ENCODE measurements at regions not wholly inside any gene's neighbourhood (a gene's known extent, or its start where the extent isn't known, plus 50 kb on each side); places are given as distances from the start of the nearest gene placed in this dataset.
"Not testable (repeated sequence)": the region's sequence is repeated elsewhere in the genome, so short reads cannot be mapped to it uniquely, and the experiment has no call there.

GRCh38 chr10:83522456-83522855, 616.9 kb upstream of the GHITM start:
- DNase-seq: no peak

- DNase-seq: peak; percentile 62
Measured at GRCh38 chr10:83522881-83523386, 616.4 kb upstream of the GHITM start.

- no peak for DNase-seq
Measured at GRCh38 chr10:83527934-83528333, 611.4 kb upstream of the GHITM start.

GRCh38 chr10:83533290-83533689, 606.0 kb upstream of the GHITM start:
- no peak for DNase-seq

- no peak for DNase-seq
Measured at GRCh38 chr10:83536426-83536825, 602.9 kb upstream of the GHITM start.

- DNase-seq: no peak
Measured at GRCh38 chr10:83538047-83538446, 601.3 kb upstream of the GHITM start.

- DNase-seq: peak; percentile 88
Measured at GRCh38 chr10:83539528-83540308, 599.6 kb upstream of the GHITM start.

- no peak for DNase-seq
Measured at GRCh38 chr10:83541046-83541445, 598.3 kb upstream of the GHITM start.

GRCh38 chr10:83542774-83543411, 596.4 kb upstream of the GHITM start:
- DNase-seq: peak; percentile 71

- DNase-seq: no peak
Measured at GRCh38 chr10:83543691-83544462, 595.4 kb upstream of the GHITM start.

GRCh38 chr10:83545901-83546391, 593.4 kb upstream of the GHITM start:
- DNase-seq: peak; percentile 85

- DNase-seq: not testable (repeated sequence)
Measured at GRCh38 chr10:83551190-83551589, 588.1 kb upstream of the GHITM start.

GRCh38 chr10:83553366-83553765, 585.9 kb upstream of the GHITM start:
- no peak for DNase-seq

- no peak for DNase-seq
Measured at GRCh38 chr10:83555264-83555663, 584.0 kb upstream of the GHITM start.

- DNase-seq: peak; percentile 39
Measured at GRCh38 chr10:83562381-83562780, 576.9 kb upstream of the GHITM start.

- DNase-seq: no peak
Measured at GRCh38 chr10:83564889-83565588, 574.3 kb upstream of the GHITM start.

- DNase-seq: no peak
Measured at GRCh38 chr10:83572036-83572435, 567.3 kb upstream of the GHITM start.

GRCh38 chr10:83574770-83575169, 564.5 kb upstream of the GHITM start:
- no peak for DNase-seq

GRCh38 chr10:83577421-83577820, 561.9 kb upstream of the GHITM start:
- no peak for DNase-seq

GRCh38 chr10:83580373-83581012, 558.8 kb upstream of the GHITM start:
- no peak for DNase-seq

- DNase-seq: no peak
Measured at GRCh38 chr10:83582407-83583095, 556.8 kb upstream of the GHITM start.

- DNase-seq: no peak
Measured at GRCh38 chr10:83585686-83586085, 553.6 kb upstream of the GHITM start.

All from islet precursor cell (in vitro differentiated cells).